ENCODE measurements at regions not wholly inside any gene's neighbourhood (a gene's known extent, or its start where the extent isn't known, plus 50 kb on each side); places are given as distances from the start of the nearest gene placed in this dataset.

GRCh38 chr4:111066447-111066846 lies 443.6 kb upstream of the PITX2 start:
- TF ChIP-seq CTCF (IDR thresholded peaks at IDR 0.05; ENCODE audit: extremely low read depth in 1 of 2, insufficient read depth in 1 of 2, low read depth in 1 of 2, low read length in 2 of 2) (no peak), FOS (IDR thresholded peaks at IDR 0.05; ENCODE audit: borderline replicate concordance, insufficient read depth, low read length) (no peak), GATA2 (IDR thresholded peaks at IDR 0.05; ENCODE audit: insufficient read depth, insufficient read length, low read depth, low read length) (no peak), MAX (IDR thresholded peaks at IDR 0.05; ENCODE audit: insufficient read depth, insufficient read length) (no peak), JUN (IDR thresholded peaks at IDR 0.05; ENCODE audit: borderline replicate concordance, insufficient read depth, insufficient read length, low read depth) (no peak), EZH2 (IDR thresholded peaks at IDR 0.05; ENCODE audit: borderline replicate concordance, low read depth, low read length, severe bottlenecking) (no peak), POLR2A (IDR thresholded peaks at IDR 0.05; ENCODE audit: low read depth, low read length) (no peak)
- H3K9ac ChIP-seq (replicated peaks; ENCODE audit: extremely low read depth, insufficient read depth, low read length), result no peak overlapping the region
- H3K27ac ChIP-seq (ENCODE audit: insufficient read depth, low read depth, low read length), result no peak overlapping the region
- no peaks in the 10 kb centered on the region for H3K9me1 ChIP-seq (replicated peaks; ENCODE audit: control insufficient read depth, extremely low read depth, insufficient read depth, low read length)
- ChIA-PET POLR2A (no interaction called here), CTCF (no interaction called here)
- dilution Hi-C loops (cut with MboI; ENCODE audit: extremely low pct_ligation_motif_present, low sequenced_read_pairs), result no loop called here
- no peaks in the 10 kb centered on the region for H4K20me1 ChIP-seq (replicated peaks; ENCODE audit: control insufficient read depth, extremely low read depth, insufficient read depth, low read length)
- no peaks in the 10 kb centered on the region for H3K36me3 ChIP-seq (ENCODE audit: control insufficient read depth in 2 of 2, extremely low read depth in 1 of 2, insufficient read depth in 2 of 2, low read length in 2 of 2)
- H3K4me1 ChIP-seq (ENCODE audit: control insufficient read depth, extremely low read depth, insufficient read depth, low read length), result no peaks in the 10 kb centered on the region
- intact Hi-C loops (cut with micrococcal nuclease), result no loop called here
- FAIRE-seq, result no peak
- H3K4me3 ChIP-seq (replicated peaks in 1 of 3; ENCODE audit: insufficient read depth in 1 of 3, low read depth in 1 of 3, low read length in 3 of 3), result no peak overlapping the region
- H3K27me3 ChIP-seq (ENCODE audit: control insufficient read depth in 2 of 2, insufficient read depth in 2 of 2, low read length in 2 of 2), result no peaks in the 10 kb centered on the region
- DNase-seq (ENCODE audit: low read depth, low spot score), result no peak
- no TSS peak for BruUV-seq (replicated peaks)
- no peak overlapping the region for H3K4me2 ChIP-seq (ENCODE audit: insufficient read depth, low read length)
- H2AFZ ChIP-seq (ENCODE audit: low read depth, low read length), result no peak overlapping the region
- no peaks in the 10 kb centered on the region for H3K79me2 ChIP-seq (ENCODE audit: control insufficient read depth, insufficient read depth, low read length)
- H3K9me3 ChIP-seq (replicated peaks; ENCODE audit: control insufficient read depth, insufficient read depth, low read length), result no peaks in the 10 kb centered on the region

Measured in endothelial cell of umbilical vein (primary cell).